Gastroesophageal sphincter (tissue), 4 donors: ENCODE measurements at regions not wholly inside any gene's neighbourhood (a gene's known extent, or its start where the extent isn't known, plus 50 kb on each side); places are given as distances from the start of the nearest gene placed in this dataset.

Experiments
- ATAC-seq: fragments of 150-250 bp; one replicate; pipeline ENCODE4 v1.9.1; 2016; ENCODE audit warnings: mild to moderate bottlenecking, moderate library complexity
- H3K27ac ChIP-seq, 4 donors: fragments of 200-600 bp; sonication (generic) in 3 of 4; 1 replicate in 3 of 4; 2 replicates in 1 of 4; pipeline ENCODE4 v1.5.1; 2016 to 2019
- H3K27me3 ChIP-seq: fragments of 200-600 bp; sonication (generic); one replicate; pipeline ENCODE4 v1.5.1; 2019
- H3K36me3 ChIP-seq, 2 donors: fragments of 200-600 bp; sonication (generic); one replicate each; pipeline ENCODE4 v1.5.1; 2019; ENCODE audit warnings: control low read depth in 1 of 2
- H3K4me1 ChIP-seq, 3 donors: fragments of 200-600 bp; sonication (generic); 1 replicate in 2 of 3; 2 replicates in 1 of 3; pipeline ENCODE4 v1.5.1; 2016 to 2019; ENCODE audit warnings: control low read depth in 2 of 3
- H3K4me3 ChIP-seq, 2 donors: fragments of 200-600 bp; sonication (generic); one replicate each; pipeline ENCODE4 v1.5.1; 2019; ENCODE audit warnings: mild to moderate bottlenecking in 1 of 2, moderate library complexity in 1 of 2
- H3K9me3 ChIP-seq, 3 donors: fragments of 200-600 bp; sonication (generic); one replicate each; pipeline ENCODE4 v1.5.1; 2017 to 2019; ENCODE audit warnings: control low read depth in 2 of 3
- CTCF ChIP-seq, 4 experiments: fragments of 200-600 bp in 2 of 4; fragments of 450-650 bp in 2 of 4; sonication (generic) in 1 of 4; IDR thresholded peaks; one replicate each; pipeline ENCODE4 v1.5.1; 2017 to 2019; ENCODE audit warnings: antibody characterized with exemption in 4 of 4, mild to moderate bottlenecking in 2 of 4, moderate library complexity in 2 of 4
- EP300 ChIP-seq: sonication (generic); formaldehyde crosslinking; IDR thresholded peaks from one replicate; pipeline ENCODE4 v1.6.1; 2017; ENCODE audit warnings: antibody characterized with exemption, mild to moderate bottlenecking
- POLR2A ChIP-seq, 2 donors: fragments of 450-650 bp; IDR thresholded peaks; one replicate each; pipeline ENCODE4 v1.6.1; 2017; ENCODE audit warnings: antibody characterized with exemption in 2 of 2, mild to moderate bottlenecking in 2 of 2, moderate library complexity in 1 of 2
- POLR2AphosphoS5 ChIP-seq: sonication (generic); formaldehyde crosslinking; IDR thresholded peaks from one replicate; pipeline ENCODE4 v1.6.1; 2017; ENCODE audit warnings: antibody characterized with exemption
- WGBS, 2 donors: methylation state at CpG; one replicate each; pipeline ENCODE4 v1.1.5; 2018; ENCODE audit warnings: low coverage in 1 of 2; 5-methylcytosine and 5-hydroxymethylcytosine counted together

GRCh38 chr2:217267758-217268157 is 407.9 kb upstream of the TNP1 start:
- no peak for TF ChIP-seq EP300
- no peak for TF ChIP-seq POLR2A (IDR thresholded peaks at IDR 0.05)
- TF ChIP-seq POLR2AphosphoS5: no peak
- TF ChIP-seq CTCF (IDR thresholded peaks at IDR 0.05): no peak

GRCh38 chr2:217263756-217264155 is 403.9 kb upstream of the TNP1 start:
- WGBS, 2 donors: 22 to 23% methylated on average over 2 to 3 of the region's 3 CpGs
- ATAC-seq: no peak
- Histone ChIP-seq H3K27me3 (no peaks in the 10 kb centered on the region), H3K4me1 (peaks cover 0 to 19% (median 4%) of the 10 kb centered on the region in 3 donors), H3K36me3 (no peaks in the 10 kb centered on the region), H3K9me3 (peaks cover 0 to 12% (median 0%) of the 10 kb centered on the region in 3 donors), H3K4me3 (no peak overlapping the region), H3K27ac (peak overlapping the region in 2 of 4 donors; percentile 30 to 40)
- no peak for TF ChIP-seq EP300
- TF ChIP-seq POLR2AphosphoS5: peak; percentile 74

More at GRCh38 chr2:217267758-217268157, 407.9 kb upstream of the TNP1 start:
- peaks cover 0 to 12% (median 0%) of the 10 kb centered on the region in 3 donors for H3K9me3 ChIP-seq
- no peaks in the 10 kb centered on the region for H3K27me3 ChIP-seq
- peaks cover 0 to 17% (median 4%) of the 10 kb centered on the region in 3 donors for H3K4me1 ChIP-seq
- WGBS, 2 donors: 100% methylated on average over 1 of the region's 1 CpG; no CpG with 5 or more reads in 1 of the 2 donors
- no peak overlapping the region for H3K27ac ChIP-seq
- no peak overlapping the region for H3K4me3 ChIP-seq
- ATAC-seq: no peak
- H3K36me3 ChIP-seq: no peaks in the 10 kb centered on the region

- Histone ChIP-seq H3K36me3 (no peaks in the 10 kb centered on the region), H3K9me3 (peaks cover 0 to 10% (median 0%) of the 10 kb centered on the region in 3 donors), H3K27me3 (no peaks in the 10 kb centered on the region), H3K4me3 (no peak overlapping the region), H3K4me1 (peaks cover 0 to 19% (median 4%) of the 10 kb centered on the region in 3 donors), H3K27ac (peak overlapping the region in 1 of 4 donors; percentile 40)
- TF ChIP-seq CTCF (IDR thresholded peaks at IDR 0.05): no peak
- TF ChIP-seq POLR2A (IDR thresholded peaks at IDR 0.05): no peak
- TF ChIP-seq EP300: no peak
- no peak for TF ChIP-seq POLR2AphosphoS5
- 43% methylated on average over 2 of the region's 2 CpGs; no CpG with 5 or more reads in 1 of the 2 donors for WGBS, 2 donors
- no peak for ATAC-seq
Measured at GRCh38 chr2:217262911-217263310, 403.0 kb upstream of the TNP1 start.

- Histone ChIP-seq H3K4me1 (peaks cover 0 to 19% (median 4%) of the 10 kb centered on the region in 3 donors), H3K27me3 (no peaks in the 10 kb centered on the region), H3K27ac (no peak overlapping the region), H3K36me3 (no peaks in the 10 kb centered on the region), H3K9me3 (no peaks in the 10 kb centered on the region), H3K4me3 (no peak overlapping the region)
- 53 to 55% methylated on average over 4 of the region's 4 CpGs for WGBS, 2 donors
- TF ChIP-seq EP300 (no peak), POLR2A (IDR thresholded peaks at IDR 0.05) (no peak), CTCF (IDR thresholded peaks at IDR 0.05) (no peak), POLR2AphosphoS5 (no peak)
- ATAC-seq: no peak
Measured at GRCh38 chr2:217261452-217261851, 401.6 kb upstream of the TNP1 start.

GRCh38 chr2:217260441-217261115 is 400.7 kb upstream of the TNP1 start:
- no peak overlapping the region for H3K27ac ChIP-seq
- no peaks in the 10 kb centered on the region for H3K36me3 ChIP-seq
- no peaks in the 10 kb centered on the region for H3K27me3 ChIP-seq
- TF ChIP-seq POLR2A (IDR thresholded peaks at IDR 0.05): no peak
- TF ChIP-seq POLR2AphosphoS5: no peak
- TF ChIP-seq CTCF (IDR thresholded peaks at IDR 0.05): no peak
- TF ChIP-seq EP300: no peak
- H3K9me3 ChIP-seq: no peaks in the 10 kb centered on the region
- no peak for ATAC-seq
- peaks cover 0 to 19% (median 4%) of the 10 kb centered on the region in 3 donors for H3K4me1 ChIP-seq
- WGBS, 2 donors: 70 to 97% methylated on average over 5 to 8 of the region's 8 CpGs
- no peak overlapping the region for H3K4me3 ChIP-seq
